Loucy (cell line): ENCODE measurements at regions not wholly inside any gene's neighbourhood (a gene's known extent, or its start where the extent isn't known, plus 50 kb on each side); places are given as distances from the start of the nearest gene placed in this dataset.

Experiments
- CTCF ChIP-seq: fragments of 200-600 bp; sonication (generic); conservative IDR thresholded peaks from 2 replicates; pipeline ENCODE4 v1.5.1; 2014; ENCODE audit warnings: mild to moderate bottlenecking, antibody characterized with exemption, low read length
- EZH2phosphoT487 ChIP-seq: fragments of 200-600 bp; IDR thresholded peaks from 2 replicates; pipeline ENCODE4 v1.6.1; 2018; ENCODE audit warnings: antibody characterized with exemption, mild to moderate bottlenecking, moderate library complexity, borderline replicate concordance

GRCh38 chr9:89678396-89679015 is 73.7 kb downstream of the GADD45G start:
- TF ChIP-seq CTCF: no peak
- no peak for TF ChIP-seq EZH2phosphoT487
